Activated effector memory CD4-positive, alpha-beta T cell treated with Interleukin-2 at 50 U/mL for 16 hours (primary cell): ENCODE measurements at regions not wholly inside any gene's neighbourhood (a gene's known extent, or its start where the extent isn't known, plus 50 kb on each side); places are given as distances from the start of the nearest gene placed in this dataset.
"Not testable (repeated sequence)": the region's sequence is repeated elsewhere in the genome, so short reads cannot be mapped to it uniquely, and the experiment has no call there.

Source experiments
- DNase-seq: peaks from one replicate; pipeline ENCODE4 v3.0.0-alpha.2; 2020

GRCh38 chr9:65449886-65450610 lies 165.0 kb upstream of the FOXD4L5 start:
- DNase-seq, result not testable (repeated sequence)

DNA sequence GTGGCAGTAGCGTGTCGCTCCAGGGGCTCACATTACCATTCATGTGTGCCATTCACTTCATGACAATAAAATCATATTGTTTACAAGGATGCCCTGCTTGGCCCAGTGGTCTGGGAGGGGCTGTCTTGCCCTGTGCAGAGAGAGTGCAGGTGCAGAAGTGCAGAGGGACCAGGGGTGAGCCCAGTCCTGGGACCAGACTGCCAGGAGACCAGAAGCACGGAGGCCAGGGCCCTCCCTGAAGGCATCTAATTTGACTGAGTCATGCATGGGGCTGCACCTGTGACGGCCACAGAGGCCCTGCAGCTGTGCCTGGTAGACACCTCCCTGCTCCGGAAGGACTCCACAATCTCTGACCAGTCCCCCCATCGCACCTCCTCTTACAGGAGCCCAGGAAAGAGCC lies 164.4 kb upstream of the FOXD4L5 start:
- DNase-seq, result no peak

DNA sequence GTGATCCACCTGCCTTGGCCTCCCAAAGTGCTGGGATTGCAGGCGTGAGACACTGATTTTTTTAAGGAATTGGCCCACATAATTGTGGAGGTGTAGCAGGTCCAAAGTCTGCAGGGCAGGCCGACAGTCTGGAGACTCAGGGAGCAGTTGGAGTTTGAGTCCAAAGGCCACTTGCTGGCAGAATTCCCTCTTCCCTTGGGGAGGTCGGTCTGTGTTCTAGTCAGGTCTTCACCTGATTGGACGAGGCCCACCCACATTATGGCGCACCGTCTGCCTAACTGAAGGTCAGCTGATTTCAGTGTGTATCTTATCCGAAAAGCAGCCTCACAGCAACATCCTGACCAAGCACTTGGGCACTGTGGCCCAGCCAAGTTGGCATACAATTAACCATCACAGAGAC lies 162.1 kb upstream of the FOXD4L5 start:
- not testable (repeated sequence) for DNase-seq

GRCh38 chr9:65445991-65446390 lies 161.0 kb upstream of the FOXD4L5 start:
- not testable (repeated sequence) for DNase-seq

DNA sequence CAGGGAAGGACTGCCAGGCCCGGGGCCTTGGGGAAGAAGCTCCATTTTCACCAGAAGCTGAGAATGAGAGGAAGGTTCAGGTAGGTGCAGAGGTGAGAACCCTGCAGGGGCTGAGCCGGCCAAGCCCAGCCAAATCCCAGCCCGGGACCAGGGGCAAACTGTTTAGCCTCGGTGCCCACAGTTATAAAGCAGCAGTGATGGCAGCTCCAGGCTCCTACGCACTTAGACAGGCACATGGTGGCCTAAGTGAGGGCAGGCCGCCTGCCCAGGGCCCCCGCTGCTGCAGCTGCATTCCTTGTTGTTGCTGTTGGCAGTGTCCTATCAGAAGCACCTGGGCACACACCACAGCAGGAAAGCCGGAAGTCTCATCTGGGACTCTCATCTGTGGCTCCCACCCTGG lies 159.9 kb upstream of the FOXD4L5 start:
- DNase-seq, result no peak

- DNase-seq, result not testable (repeated sequence)
Measured at GRCh38 chr9:65442116-65442515, 157.1 kb upstream of the FOXD4L5 start.

DNA sequence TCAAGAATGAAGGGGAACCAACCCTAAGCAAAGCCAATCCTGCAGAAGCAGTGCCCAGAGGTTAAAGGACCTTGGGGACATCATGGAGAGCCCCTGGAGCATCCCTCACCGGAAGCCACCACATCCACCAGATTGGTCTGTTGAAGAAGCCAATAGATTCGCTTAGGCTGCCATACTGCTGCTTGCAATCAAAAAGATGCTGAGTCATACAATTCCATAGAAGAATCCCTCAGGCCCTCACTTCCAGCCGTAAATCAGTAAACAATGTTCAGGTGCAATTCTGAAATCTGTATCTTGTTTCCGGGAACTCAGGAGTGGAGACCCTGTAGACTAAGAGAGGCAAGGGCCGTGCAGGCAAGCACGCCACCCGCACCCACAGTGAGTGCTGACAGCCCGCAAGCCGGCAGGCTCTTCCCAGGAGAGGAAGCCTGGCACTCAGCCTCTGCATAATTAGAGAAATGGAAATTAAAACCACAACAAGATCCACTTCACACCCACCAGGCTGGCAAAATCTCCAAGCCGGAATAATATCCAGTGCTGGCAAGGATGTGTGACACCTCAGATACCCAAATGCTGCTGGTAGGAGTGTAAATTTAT lies 156.4 kb upstream of the FOXD4L5 start:
- DNase-seq, result not testable (repeated sequence)

DNA sequence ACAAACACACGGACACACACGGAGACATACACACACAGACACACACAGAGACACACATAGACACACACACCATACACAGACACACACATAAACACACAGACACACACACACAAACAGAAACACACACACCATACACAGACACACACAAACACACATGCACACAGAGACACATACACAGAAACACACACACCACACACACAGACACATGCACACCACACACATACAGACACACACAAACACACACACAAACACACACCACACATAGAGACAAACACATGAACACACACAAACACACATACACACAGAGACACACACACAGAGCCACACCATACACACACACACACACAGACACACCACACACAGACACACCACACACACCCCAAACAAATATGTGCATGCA lies 152.7 kb upstream of the FOXD4L5 start:
- no peak for DNase-seq

DNA sequence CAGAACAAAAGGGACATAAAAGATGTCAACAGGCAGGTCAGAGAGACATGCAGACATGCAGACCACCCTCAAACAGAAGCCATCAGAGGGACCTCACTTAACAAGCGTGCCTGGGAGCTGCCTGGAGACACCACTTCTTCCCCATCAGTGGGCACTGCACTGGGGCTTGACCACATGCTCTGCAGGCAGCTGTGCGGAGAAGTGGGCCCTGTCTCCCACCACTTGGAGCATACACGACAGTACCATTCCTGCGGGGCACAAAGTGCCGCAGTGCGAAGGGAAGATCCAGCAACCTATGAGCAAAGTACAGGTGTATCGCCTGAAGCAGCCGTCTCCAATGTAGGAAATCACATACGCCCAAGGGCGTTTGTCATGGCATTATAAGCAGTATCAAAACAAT lies 150.5 kb upstream of the FOXD4L5 start:
- no peak for DNase-seq

- DNase-seq, result no peak
Measured at GRCh38 chr9:65432722-65433323, 147.8 kb upstream of the FOXD4L5 start.

GRCh38 chr9:65432051-65432450 lies 147.0 kb upstream of the FOXD4L5 start:
- DNase-seq, result no peak

DNA sequence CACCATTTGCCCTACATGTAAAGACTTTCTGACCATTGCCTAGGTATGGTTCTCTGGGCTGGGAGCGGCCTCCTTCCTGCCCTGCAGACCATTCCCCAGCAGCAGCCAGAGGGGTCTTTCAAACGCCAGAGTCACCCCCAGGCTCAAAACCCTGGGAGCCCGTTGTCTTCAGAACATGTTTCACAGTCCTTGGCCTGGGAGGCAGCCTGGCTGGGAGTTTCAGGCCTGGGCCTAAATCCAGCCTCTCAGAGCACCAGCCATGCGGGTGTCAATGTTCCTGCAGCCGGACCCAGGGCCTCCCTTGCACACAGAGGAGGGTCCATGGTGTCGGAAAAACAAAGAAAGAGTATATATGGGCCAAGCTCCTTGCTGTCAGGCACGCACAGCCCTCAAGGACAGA lies 145.2 kb upstream of the FOXD4L5 start:
- no peak for DNase-seq

GRCh38 chr9:65427361-65427760 lies 142.4 kb upstream of the FOXD4L5 start:
- not testable (repeated sequence) for DNase-seq

DNA sequence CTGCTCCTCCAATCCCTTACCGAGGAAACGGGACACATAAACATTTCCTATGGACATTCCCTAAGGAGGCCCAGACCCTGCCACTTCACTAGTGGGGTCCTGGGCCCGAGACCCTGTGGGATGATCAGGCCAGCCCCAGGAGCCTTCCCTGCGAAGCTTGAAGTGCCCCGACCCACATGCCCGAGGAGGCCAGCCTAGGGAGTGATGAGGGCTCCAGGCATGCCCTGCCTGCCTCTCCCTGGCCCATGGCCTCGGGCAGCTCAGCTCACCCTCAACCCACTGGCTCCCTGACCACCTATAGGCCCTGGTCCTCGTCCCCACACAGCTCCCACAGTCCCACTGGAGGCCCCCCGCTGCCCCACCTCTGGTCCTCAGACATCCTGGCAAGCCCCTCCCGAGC lies 141.8 kb upstream of the FOXD4L5 start:
- not testable (repeated sequence) for DNase-seq

DNA sequence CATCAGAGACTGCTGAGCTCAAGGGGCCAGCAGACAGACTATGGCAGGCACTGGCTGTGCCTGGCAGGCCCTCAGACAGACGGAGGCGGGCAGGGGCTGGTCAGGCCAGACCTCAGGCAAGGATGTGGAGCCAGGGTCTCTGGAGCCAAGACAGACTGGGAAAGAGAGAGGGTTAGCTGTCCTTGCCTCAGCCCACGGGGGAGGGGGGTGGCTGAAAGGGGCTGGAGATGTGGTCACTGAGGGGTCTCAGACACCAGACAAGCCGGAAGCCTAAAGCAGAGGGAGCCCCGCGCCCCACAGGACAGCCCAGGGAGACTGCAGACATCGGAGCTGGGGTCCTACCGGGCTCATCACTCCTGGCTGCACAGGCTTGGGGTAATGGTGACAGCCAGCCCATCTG lies 141.2 kb upstream of the FOXD4L5 start:
- DNase-seq, result no peak

- not testable (repeated sequence) for DNase-seq
Measured at GRCh38 chr9:65425183-65425582, 140.2 kb upstream of the FOXD4L5 start.

GRCh38 chr9:65424437-65424984 lies 139.5 kb upstream of the FOXD4L5 start:
- not testable (repeated sequence) for DNase-seq

DNA sequence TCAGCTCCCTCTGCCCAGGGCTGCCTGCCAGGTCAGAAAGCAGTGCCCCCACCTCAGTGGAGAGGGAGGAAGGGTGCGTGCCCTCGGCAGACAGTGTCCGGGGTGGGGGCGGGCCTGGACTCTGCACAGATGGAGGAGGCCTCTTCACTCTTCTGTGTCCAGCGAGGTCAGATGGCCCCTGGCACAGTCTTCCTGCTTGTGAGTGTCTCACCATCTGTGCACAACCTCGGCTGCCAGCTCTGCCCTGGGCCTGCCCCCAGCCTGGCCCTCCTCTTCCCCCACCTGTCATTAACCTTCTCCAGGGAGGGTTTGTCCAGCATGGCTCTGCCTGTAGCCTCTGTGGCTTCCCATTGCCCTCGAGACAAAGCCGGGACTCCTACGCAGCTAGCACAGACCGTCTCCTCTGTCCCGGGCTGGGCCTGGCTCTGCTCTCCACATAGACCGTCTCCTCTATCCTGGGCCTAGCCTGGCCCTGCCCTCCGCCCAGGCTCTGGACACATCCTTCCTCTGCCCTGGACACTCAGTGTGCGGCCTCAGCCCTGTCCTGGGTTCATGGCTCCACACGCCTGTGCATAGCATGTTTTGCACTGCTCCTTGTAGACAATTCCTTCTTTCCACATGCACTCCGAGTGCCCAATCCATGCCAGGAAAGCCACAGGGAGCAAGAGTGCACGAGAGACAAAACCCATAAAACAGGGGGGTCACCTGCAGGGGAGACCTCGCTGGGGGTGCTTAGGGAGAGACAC lies 138.9 kb upstream of the FOXD4L5 start:
- DNase-seq, result not testable (repeated sequence)

GRCh38 chr9:65422966-65423690 lies 138.1 kb upstream of the FOXD4L5 start:
- DNase-seq, result not testable (repeated sequence)

DNA sequence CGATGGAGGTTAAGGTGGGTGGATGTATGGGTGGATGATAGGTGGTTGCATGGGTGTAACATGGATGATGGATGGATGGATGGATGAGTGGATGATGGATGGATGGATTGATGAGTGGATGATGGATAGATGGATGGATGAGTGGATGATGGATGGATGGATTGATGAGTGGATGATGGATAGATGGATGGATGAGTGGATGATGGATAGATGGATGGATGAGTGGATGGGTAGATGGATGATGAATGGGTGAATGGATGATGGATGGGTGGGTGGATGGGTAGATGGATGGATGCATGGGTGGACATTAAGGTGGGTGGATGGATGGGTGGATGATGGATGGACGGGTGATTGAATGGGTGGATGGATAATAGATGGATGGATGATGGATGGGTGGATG lies 136.5 kb upstream of the FOXD4L5 start:
- not testable (repeated sequence) for DNase-seq

GRCh38 chr9:65420771-65421170 lies 135.8 kb upstream of the FOXD4L5 start:
- DNase-seq, result no peak

- not testable (repeated sequence) for DNase-seq
Measured at GRCh38 chr9:65418966-65419365, 134.0 kb upstream of the FOXD4L5 start.
